GM12892 (cell line): ENCODE measurements at regions not wholly inside any gene's neighbourhood (a gene's known extent, or its start where the extent isn't known, plus 50 kb on each side); places are given as distances from the start of the nearest gene placed in this dataset.
"Not testable (repeated sequence)": the region's sequence is repeated elsewhere in the genome, so short reads cannot be mapped to it uniquely, and the experiment has no call there.

Experiments used
- DNase-seq: peaks from one replicate; pipeline ENCODE4 v3.0.0; 2011; ENCODE audit not compliant: insufficient read length
- FAIRE-seq: peaks from 2 replicates; lab custom pipeline; 2011; peaks lifted over from hg19 to GRCh38; lab: Jason Lieb, UNC
- POLR2A ChIP-seq: IDR thresholded peaks from 2 replicates; pipeline ENCODE4 v1.6.1; 2011; ENCODE audit warnings: low read depth, low read length, control low read depth
- POLR2AphosphoS5 ChIP-seq: IDR thresholded peaks from 2 replicates; pipeline ENCODE4 v1.6.1; 2011; ENCODE audit warnings: low read depth, low read length, control low read depth
- TAF1 ChIP-seq: IDR thresholded peaks from 2 replicates; pipeline ENCODE4 v1.6.1; 2011; ENCODE audit warnings: low read depth, mild to moderate bottlenecking, control low read depth, low read length, borderline replicate concordance

DNA sequence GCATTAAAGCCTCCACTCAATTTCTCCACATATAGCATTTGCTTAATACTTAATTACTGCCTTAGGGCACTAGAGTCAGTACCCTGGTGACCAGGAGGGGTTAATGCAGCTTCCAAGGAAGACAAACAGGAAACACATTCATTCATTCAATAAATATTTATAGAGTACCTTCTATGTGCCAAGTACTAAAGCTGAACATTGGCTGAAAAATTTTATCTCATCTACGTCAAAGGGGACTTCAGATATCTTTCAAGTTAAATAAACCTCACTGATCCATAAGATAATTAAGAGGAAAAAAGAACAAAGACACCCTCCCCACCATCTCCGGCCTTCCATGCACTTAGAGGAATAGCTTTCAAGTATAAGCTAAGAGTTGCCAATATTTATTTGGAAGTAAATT lies 156.9 kb upstream of the PRICKLE2 start:
- no peak for TF ChIP-seq POLR2A
- no peak for TF ChIP-seq TAF1
- TF ChIP-seq POLR2AphosphoS5, result no peak
- FAIRE-seq, result no peak

DNA sequence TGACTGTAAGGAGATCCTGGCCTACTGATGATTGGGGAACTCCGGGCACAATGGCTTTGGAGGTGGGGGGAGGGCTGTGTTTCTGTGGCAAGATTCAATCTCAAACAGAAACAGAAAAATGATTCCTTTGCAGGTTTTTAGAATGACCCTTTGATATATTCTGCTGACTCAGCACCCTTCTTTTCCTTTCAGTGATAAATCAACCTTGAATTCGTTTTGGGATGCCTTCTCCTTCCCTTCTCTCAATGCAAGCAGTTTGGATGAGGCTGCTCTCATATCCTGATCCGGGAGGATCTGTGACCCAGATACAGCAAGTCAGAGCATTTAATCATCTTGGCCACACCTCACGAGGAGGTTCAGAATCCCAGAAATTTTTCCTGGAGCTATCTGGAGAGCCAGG lies 156.1 kb upstream of the PRICKLE2 start:
- FAIRE-seq, result no peak
- TF ChIP-seq POLR2A, result no peak
- TF ChIP-seq TAF1, result no peak
- TF ChIP-seq POLR2AphosphoS5, result no peak
- DNase-seq, result no peak

More for the DNA sequence above, 156.9 kb upstream of the PRICKLE2 start:
- DNase-seq, result no peak

DNA sequence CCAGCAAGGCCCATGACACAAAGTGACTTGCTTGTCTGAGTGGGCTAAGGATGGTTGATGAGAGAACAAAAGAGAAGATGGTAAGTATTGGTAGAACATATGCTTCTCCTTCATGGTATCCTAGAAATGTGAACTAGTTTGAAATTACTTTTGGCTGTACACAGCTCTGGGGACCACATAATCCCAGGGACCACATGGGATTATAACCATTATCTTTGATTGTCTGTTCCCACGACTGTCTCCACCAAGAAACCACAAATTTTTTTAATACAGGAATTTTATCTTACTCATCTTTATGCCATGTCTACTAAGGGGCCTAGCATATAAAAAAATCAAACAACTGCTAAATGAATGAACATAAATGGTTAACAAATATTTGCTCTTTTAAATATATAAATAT lies 155.3 kb upstream of the PRICKLE2 start:
- DNase-seq (no peak), FAIRE-seq (no peak)
- TF ChIP-seq POLR2AphosphoS5 (no peak), POLR2A (no peak), TAF1 (no peak)

DNA sequence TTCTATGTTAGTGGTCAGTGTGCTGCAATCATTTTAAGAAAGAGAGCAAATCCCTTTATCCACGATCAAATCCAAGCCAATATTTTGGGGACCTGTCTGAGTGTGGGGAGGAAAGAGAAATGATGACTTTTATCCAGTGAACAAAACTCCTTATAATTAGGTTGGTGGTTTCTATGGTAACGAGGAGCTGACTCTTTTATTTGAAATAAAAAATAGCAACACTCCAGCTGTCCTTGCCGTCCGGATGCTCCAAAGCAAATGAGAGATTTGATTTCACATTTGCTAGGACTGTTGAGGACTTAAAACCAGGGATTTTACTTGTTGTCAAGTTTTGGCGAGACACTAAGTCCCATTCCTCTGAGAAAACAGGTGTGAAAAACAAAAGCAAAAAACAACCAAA lies 154.0 kb upstream of the PRICKLE2 start:
- DNase-seq, result no peak
- TF ChIP-seq TAF1 (no peak), POLR2A (no peak), POLR2AphosphoS5 (no peak)
- FAIRE-seq, result no peak

DNA sequence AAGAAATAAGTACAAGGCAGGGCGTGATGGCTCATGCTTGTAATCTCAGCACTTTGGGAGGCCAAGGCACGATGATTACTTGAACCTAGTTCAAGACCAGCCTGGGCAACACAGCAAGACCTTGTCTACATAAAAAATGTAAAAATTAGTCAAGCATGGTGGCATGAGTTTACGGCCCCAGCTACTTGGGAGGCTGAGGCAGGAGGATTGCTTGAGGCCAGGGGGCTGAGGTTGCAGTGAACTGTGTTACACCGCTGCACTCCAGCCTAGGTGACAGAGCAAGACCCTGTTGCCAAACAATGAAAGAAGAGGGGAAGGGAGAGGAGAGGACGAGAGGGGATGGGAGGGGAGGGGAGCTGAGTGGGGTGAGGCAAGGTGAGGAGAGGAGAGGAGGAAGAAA lies 152.7 kb upstream of the PRICKLE2 start:
- TF ChIP-seq POLR2AphosphoS5 (no peak), TAF1 (no peak), POLR2A (no peak)
- DNase-seq, result no peak
- FAIRE-seq, result no peak

DNA sequence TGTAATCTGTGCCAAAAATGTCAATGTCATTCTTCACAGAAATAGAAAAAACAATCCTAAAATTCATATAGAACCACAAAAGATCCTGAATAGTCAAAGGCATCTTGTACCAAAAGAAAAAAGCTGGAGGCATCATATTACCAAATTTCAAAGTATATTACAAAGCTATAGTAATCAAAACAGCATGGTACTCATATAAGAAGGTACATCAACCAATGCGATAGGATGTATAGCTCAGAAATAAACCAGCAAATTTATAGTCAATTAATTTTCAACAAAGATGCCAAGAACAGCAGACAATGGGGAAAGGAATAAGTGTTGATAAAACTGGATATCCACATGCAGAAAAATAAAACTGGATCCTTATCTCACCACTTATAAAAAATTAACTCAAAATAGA lies 150.5 kb upstream of the PRICKLE2 start:
- FAIRE-seq (no peak), DNase-seq (no peak)
- no peak for TF ChIP-seq POLR2AphosphoS5
- TF ChIP-seq POLR2A, result no peak
- no peak for TF ChIP-seq TAF1

DNA sequence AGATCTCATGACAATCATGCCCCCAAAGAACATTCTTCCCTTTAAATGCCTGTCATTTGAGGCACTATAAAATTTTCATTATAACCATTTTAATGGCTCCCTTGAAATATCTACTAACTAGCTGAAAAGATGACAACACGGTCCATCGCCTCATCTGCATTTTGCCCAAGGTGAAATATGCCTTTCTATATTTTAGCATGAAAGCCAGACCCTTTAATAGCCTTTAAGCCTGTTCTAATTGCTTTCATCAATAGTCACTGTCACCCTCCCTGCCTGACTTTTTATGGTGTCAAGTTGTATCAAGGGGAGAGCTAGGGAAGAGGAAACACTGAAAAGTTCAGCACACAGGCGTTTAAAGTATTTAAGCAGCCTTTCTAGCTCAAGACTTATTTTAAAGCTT lies 144.1 kb upstream of the PRICKLE2 start:
- DNase-seq, result no peak
- no peak for FAIRE-seq
- no peak for TF ChIP-seq POLR2AphosphoS5
- TF ChIP-seq TAF1, result no peak
- TF ChIP-seq POLR2A, result no peak

DNA sequence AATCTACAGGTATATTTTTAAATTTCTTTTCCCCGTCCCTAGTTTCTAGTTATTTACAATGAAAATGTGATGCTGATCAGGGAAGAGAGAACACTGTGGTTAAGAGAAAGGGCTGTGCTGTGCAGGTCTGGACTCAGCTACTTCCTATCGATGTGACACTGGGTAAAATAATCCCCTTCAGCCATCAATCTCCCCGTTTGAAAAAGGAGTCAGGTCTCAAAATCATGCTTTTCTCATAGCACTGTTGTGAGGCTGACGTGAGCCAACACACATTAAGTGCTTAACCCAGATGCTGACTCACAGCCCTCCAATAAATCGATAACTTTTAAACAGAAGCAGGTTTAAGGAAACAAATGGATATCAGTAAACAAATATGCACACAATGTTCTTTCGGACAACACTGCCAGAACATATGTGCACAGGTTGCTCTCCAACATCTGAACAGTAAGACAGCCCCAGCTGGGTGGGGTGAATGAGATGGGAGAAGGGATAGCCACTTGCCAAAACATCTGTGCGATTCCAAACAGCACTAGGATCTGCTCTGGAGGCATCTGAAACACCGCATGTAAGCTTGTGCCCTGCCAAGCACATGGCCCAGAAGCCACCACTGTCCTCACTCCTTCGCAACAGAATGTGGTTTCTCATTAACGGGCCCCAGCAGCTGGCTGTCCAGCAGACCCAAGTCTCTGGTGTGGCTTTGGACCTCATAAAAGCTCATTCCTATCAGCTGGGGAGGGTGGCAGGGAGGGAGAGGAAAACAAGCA lies 143.2 kb upstream of the PRICKLE2 start:
- TF ChIP-seq POLR2A (no peak), POLR2AphosphoS5 (no peak), TAF1 (no peak)
- FAIRE-seq (no peak), DNase-seq (no peak)

DNA sequence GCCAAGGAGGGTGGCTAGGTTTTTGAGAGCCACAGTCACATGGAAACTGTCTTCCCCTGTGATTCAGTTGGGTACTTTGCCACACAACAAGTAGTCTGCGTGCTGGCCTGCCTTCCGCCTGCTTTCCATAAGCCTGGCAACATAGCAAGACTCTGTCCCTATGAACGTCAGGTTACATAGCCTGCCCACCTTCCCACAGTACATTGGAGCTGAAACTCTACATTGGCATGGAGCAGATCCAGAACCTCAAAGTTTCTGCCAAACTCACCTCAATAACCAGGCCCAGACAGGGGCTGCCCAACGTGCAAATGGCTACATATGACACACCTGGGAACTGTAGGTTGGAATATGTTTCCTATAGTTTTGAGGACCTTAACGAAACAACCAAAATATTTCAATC lies 140.6 kb upstream of the PRICKLE2 start:
- TF ChIP-seq POLR2AphosphoS5 (no peak), POLR2A (no peak), TAF1 (no peak)
- no peak for FAIRE-seq
- DNase-seq, result no peak

DNA sequence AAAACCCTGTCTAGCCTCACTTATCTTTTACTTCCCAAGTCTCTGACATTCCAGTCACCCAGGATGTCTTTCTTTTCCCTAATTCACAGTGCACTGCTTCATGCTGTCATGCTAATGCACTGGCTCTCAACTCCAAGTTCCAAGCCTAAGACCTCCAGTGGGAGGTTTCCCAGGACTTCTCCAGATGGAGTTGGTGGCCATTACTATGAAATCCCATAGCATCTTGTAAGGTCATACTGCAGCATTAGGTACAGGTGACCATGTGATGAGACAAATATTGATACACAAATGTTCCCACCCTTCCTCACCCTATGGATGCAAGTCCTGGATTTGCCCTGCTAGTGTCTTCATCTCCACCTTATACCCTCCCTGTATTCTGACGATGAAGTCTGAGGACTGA lies 138.6 kb upstream of the PRICKLE2 start:
- TF ChIP-seq TAF1, result no peak
- no peak for TF ChIP-seq POLR2A
- no peak for FAIRE-seq
- DNase-seq, result no peak

DNA sequence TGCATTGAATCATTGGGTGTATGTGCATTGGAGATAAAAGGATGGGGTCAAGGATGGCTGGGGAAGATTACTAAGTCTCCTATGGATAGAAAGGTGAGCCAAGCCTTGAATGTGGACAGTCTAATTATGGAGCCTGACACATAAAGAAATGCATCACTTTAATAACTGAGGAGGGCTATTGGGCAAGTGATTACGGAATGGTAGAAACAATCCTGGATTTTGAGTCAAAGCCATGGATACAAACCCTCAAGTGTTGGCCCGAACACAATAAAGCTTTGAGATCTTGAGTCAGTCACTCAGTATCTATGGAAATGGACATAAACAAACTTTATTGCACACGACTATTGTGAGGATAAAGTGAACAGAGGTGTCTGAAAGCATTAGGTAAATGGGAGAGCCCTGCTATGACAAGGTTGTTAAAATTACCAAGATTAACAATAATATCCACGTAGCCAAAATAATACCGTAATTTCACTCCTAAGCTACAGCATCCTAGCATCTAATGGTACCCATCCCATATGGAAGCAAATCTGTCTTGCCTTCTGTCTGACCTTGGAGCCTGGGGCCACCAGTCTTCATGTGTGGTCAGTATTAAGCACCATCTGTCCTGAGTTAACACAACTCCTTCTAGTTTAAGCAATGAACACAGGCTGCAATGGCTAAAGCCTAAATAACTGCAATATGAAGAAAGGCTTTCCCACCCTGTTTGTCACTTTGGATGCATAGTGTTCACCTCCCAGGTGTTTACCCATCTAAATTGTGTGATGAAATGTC lies 136.9 kb upstream of the PRICKLE2 start:
- no peak for TF ChIP-seq TAF1
- TF ChIP-seq POLR2AphosphoS5, result no peak
- TF ChIP-seq POLR2A, result no peak
- DNase-seq, result no peak
- FAIRE-seq, result no peak

DNA sequence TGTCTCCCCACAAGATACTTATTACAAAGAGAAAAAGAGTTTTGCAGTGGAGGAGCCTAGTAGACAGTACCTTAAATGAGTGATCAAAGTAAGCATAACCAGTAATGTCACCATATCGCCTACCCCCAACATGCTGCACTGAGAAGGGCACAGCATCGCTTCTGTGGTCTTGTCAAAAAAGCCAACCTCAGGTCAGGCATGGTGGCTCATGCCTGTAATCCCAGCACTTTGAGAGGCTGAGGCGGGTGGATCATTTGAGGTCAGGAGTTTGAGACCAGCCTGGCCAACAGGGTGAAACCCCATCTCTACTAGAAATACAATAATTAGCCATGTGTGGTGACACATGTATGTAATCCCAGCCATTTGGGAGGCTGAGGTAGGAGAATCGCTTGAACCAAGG lies 135.8 kb upstream of the PRICKLE2 start:
- not testable (repeated sequence) for FAIRE-seq

More for the DNA sequence above, 135.8 kb upstream of the PRICKLE2 start:
- not testable (repeated sequence) for DNase-seq
